GM06990 (cell line): ENCODE measurements at regions not wholly inside any gene's neighbourhood (a gene's known extent, or its start where the extent isn't known, plus 50 kb on each side); places are given as distances from the start of the nearest gene placed in this dataset.

Experiments
- DNase-seq: peaks from one replicate; pipeline ENCODE4 v3.0.0-alpha.2; 2011; ENCODE audit not compliant: insufficient read length; ENCODE audit errors: extremely low read depth
- H3K27me3 ChIP-seq: replicated peaks from 2 replicates; pipeline ENCODE4 v1.6.0; 2011; ENCODE audit warnings: low read length; ENCODE audit not compliant: control insufficient read depth, insufficient read depth
- H3K36me3 ChIP-seq: 2 replicates; pipeline ENCODE4 v1.5.1; 2011; ENCODE audit warnings: low read length; ENCODE audit not compliant: control insufficient read depth, insufficient read depth
- H3K4me3 ChIP-seq: replicated peaks from 2 replicates; pipeline ENCODE4 v1.5.1; 2011; ENCODE audit warnings: low read depth, mild to moderate bottlenecking, control low read depth, low read length
- CTCF ChIP-seq: IDR thresholded peaks from 2 replicates; pipeline ENCODE4 v1.5.1; 2011; ENCODE audit warnings: low read length, control low read depth, mild to moderate bottlenecking, inconsistent platforms; ENCODE audit not compliant: insufficient read depth, poor library complexity, severe bottlenecking

DNA sequence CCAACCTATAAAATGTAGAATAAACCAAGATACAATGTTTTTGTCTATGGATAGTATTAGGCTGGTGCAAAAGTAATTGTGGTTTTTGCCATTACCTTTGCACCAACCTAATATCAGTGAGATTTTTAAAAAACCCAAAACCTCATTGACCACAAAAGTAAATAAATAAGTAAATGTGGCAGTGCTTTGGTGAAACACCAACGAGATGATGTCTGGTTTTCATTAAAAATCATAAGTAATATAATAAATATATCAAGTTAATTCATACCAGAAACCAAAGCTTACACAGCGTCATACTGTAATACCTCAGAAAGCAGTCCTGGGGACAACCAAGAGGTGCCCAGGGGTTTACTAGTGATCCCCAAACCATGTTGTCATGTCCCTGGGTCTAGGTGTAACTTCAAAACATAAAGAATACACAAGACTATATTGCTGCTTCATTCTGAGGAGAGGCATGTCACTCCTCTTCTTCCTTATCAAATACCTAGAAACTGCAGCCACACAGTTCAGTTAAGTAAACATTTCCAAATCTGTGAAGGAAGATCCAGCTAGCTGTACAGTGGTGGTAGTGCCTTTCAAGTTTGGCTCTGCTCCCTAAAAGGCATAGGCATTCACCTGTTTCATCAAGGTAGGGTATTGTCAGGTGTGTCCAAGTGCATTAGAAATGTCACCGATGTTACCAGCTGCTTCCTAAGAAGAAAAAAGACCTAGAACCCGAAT, 51.6 kb upstream of the ZC3H11B start:
- DNase-seq: no peak
- H3K4me3 ChIP-seq: no peak overlapping the region
- H3K27me3 ChIP-seq: no peaks in the 10 kb centered on the region; the same call in 1 of the 2 replicates
- no peak for TF ChIP-seq CTCF
- no peaks in the 10 kb centered on the region for H3K36me3 ChIP-seq
